H1 (cell line): ENCODE measurements at regions not wholly inside any gene's neighbourhood (a gene's known extent, or its start where the extent isn't known, plus 50 kb on each side); places are given as distances from the start of the nearest gene placed in this dataset.

Source experiments
- CTCF ChIA-PET: fragments of 300-600 bp; sonication (Branson Sonifier 250); formaldehyde crosslinking; loops from one replicate; lab custom pipeline; 2021; ENCODE audit not compliant: partially characterized antibody; lab: Charles Lee
- POLR2A ChIA-PET: fragments of 300-600 bp; sonication (Branson Sonifier 250); formaldehyde crosslinking; loops from one replicate; lab custom pipeline; 2021; ENCODE audit warnings: inconsistent platforms; ENCODE audit not compliant: partially characterized antibody; lab: Charles Lee
- DNase-seq, 2 experiments: peaks; one replicate each; pipeline versions ENCODE4 v3.0.0 to v3.0.0-alpha.2; 2010 to 2022; ENCODE audit warnings: low spot score in 2 of 2, low read depth in 1 of 2, mixed read lengths in 1 of 2
- FAIRE-seq: peaks from 2 replicates; lab custom pipeline; 2011; peaks lifted over from hg19 to GRCh38; lab: Jason Lieb, UNC
- H2AFZ ChIP-seq: 2 replicates; pipeline ENCODE4 v1.8.1; 2012; ENCODE audit warnings: low read length, inconsistent platforms
- H2AK5ac ChIP-seq: 2 replicates; pipeline ENCODE4 v1.6.1; 2013; ENCODE audit warnings: low read depth, low read length
- H2BK120ac ChIP-seq: replicated peaks from 2 replicates; pipeline ENCODE3; 2013; ENCODE audit warnings: low read depth, low read length, inconsistent platforms
- H2BK12ac ChIP-seq: 2 replicates; pipeline ENCODE4 v1.6.1; 2013; ENCODE audit warnings: low read depth, low read length
- H2BK15ac ChIP-seq: 2 replicates; pipeline ENCODE4 v1.6.1; 2013; ENCODE audit warnings: low read length
- H2BK20ac ChIP-seq: 2 replicates; pipeline ENCODE4 v1.6.1; 2013; ENCODE audit warnings: low read length
- H2BK5ac ChIP-seq: 2 replicates; pipeline ENCODE4 v1.6.1; 2013; ENCODE audit warnings: low read depth, low read length
- H3K14ac ChIP-seq: 2 replicates; pipeline ENCODE4 v1.6.1; 2013; ENCODE audit warnings: inconsistent platforms; ENCODE audit not compliant: insufficient read length
- H3K18ac ChIP-seq: 2 replicates; pipeline ENCODE4 v1.6.1; 2013; ENCODE audit warnings: low read length; ENCODE audit errors: extremely low read depth
- H3K23ac ChIP-seq: 2 replicates; pipeline ENCODE4 v1.6.1; 2013; ENCODE audit warnings: inconsistent platforms; ENCODE audit not compliant: insufficient read length
- H3K23me2 ChIP-seq: 2 replicates; pipeline ENCODE4 v1.6.1; 2013; ENCODE audit warnings: low read depth, low read length
- H3K27ac ChIP-seq: 2 replicates; pipeline ENCODE4 v1.6.1; 2011; ENCODE audit warnings: low read depth, low read length, inconsistent platforms
- H3K27me3 ChIP-seq, 4 experiments: replicated peaks in 1 of 4; 1 replicate in 1 of 4; 2 replicates in 3 of 4; pipeline versions ENCODE4 v1.6.1 to v1.8.1; 2011 to 2013; ENCODE audit warnings: low read length in 3 of 4, mild to moderate bottlenecking in 3 of 4, inconsistent platforms in 2 of 4, mixed read lengths in 2 of 4, moderate library complexity in 1 of 4; ENCODE audit not compliant: control insufficient read depth in 3 of 4, insufficient read depth in 3 of 4; ENCODE audit errors: extremely low read depth in 1 of 4
- H3K36me3 ChIP-seq, 4 experiments: 2 replicates each; pipeline versions ENCODE4 v1.6.1 to v1.8.1; 2011 to 2013; ENCODE audit warnings: mild to moderate bottlenecking in 4 of 4, low read length in 3 of 4, moderate library complexity in 2 of 4, control low read depth in 1 of 4, inconsistent platforms in 1 of 4; ENCODE audit not compliant: insufficient read depth in 4 of 4, control insufficient read depth in 2 of 4
- H3K4ac ChIP-seq: replicated peaks from 2 replicates; pipeline ENCODE3; 2013; ENCODE audit warnings: low read length, low read depth, mixed read lengths, inconsistent platforms; ENCODE audit not compliant: insufficient read length
- H3K4me1 ChIP-seq, 4 experiments: replicated peaks in 1 of 4; 1 replicate in 1 of 4; 2 replicates in 3 of 4; pipeline versions ENCODE4 v1.6.1 to v1.8.1; 2011 to 2013; ENCODE audit warnings: low read length in 3 of 4, inconsistent platforms in 2 of 4, mixed read lengths in 1 of 4; ENCODE audit not compliant: insufficient read depth in 4 of 4, control insufficient read depth in 3 of 4
- H3K4me2 ChIP-seq, 2 experiments: 2 replicates each; pipeline versions ENCODE4 v1.6.1 to v1.8.1; 2011 to 2013; ENCODE audit warnings: low read depth in 2 of 2, low read length in 2 of 2, control low read depth in 1 of 2, inconsistent platforms in 1 of 2, mild to moderate bottlenecking in 1 of 2; ENCODE audit not compliant: insufficient read depth in 1 of 2
- H3K4me3 ChIP-seq, 4 experiments: fragments of 200-600, 300-600 bp in 1 of 4; sonication (generic), shearing (Covaris generic), sonication (Bioruptor Twin) in 1 of 4; 2 replicates each; pipeline versions ENCODE4 v1.5.1 to v1.8.1; 2011 to 2016; ENCODE audit warnings: low read length in 4 of 4, low read depth in 3 of 4, control low read depth in 2 of 4, inconsistent platforms in 2 of 4, mild to moderate bottlenecking in 2 of 4, mixed read lengths in 1 of 4, moderate library complexity in 1 of 4; ENCODE audit not compliant: insufficient read depth in 2 of 4; ENCODE audit errors: extremely low read depth in 1 of 4
- H3K56ac ChIP-seq: replicated peaks from 2 replicates; pipeline ENCODE3; 2013; ENCODE audit warnings: low read depth, mild to moderate bottlenecking, mixed read lengths, low read length, inconsistent platforms; ENCODE audit not compliant: insufficient read length
- H3K79me1 ChIP-seq: 2 replicates; pipeline ENCODE4 v1.6.1; 2013; ENCODE audit warnings: low read depth, low read length, control low read depth
- H3K79me2 ChIP-seq, 2 experiments: 2 replicates each; pipeline versions ENCODE4 v1.6.1 to v1.8.1; 2012 to 2013; ENCODE audit warnings: low read length in 2 of 2, mild to moderate bottlenecking in 2 of 2, inconsistent platforms in 1 of 2; ENCODE audit not compliant: insufficient read depth in 2 of 2, control insufficient read depth in 1 of 2
- H3K9ac ChIP-seq, 4 experiments: replicated peaks in 1 of 4; 1 replicate in 1 of 4; 2 replicates in 3 of 4; pipeline versions ENCODE4 v1.6.1 to v1.8.1; 2011 to 2013; ENCODE audit warnings: low read depth in 3 of 4, low read length in 3 of 4, control low read depth in 2 of 4, mild to moderate bottlenecking in 2 of 4, moderate library complexity in 2 of 4, inconsistent platforms in 1 of 4; ENCODE audit errors: extremely low read depth in 1 of 4
- H3K9me3 ChIP-seq, 2 experiments: 2 replicates each; pipeline versions ENCODE4 v1.6.1 to v1.8.1; 2012 to 2013; ENCODE audit warnings: mild to moderate bottlenecking in 2 of 2, moderate library complexity in 2 of 2, control low read depth in 1 of 2, inconsistent platforms in 1 of 2, low read depth in 1 of 2, low read length in 1 of 2, mixed read lengths in 1 of 2; ENCODE audit not compliant: insufficient read depth in 2 of 2
- H4K20me1 ChIP-seq, 2 experiments: replicated peaks in 1 of 2; 2 replicates each; pipeline versions ENCODE3 to v1.8.1; 2011 to 2013; ENCODE audit warnings: inconsistent platforms in 2 of 2, low read length in 2 of 2, mild to moderate bottlenecking in 1 of 2; ENCODE audit not compliant: insufficient read depth in 2 of 2, control insufficient read depth in 1 of 2
- H4K5ac ChIP-seq: 2 replicates; pipeline ENCODE4 v1.6.1; 2013; ENCODE audit warnings: low read length, low read depth, mixed read lengths, inconsistent platforms; ENCODE audit not compliant: insufficient read length
- H4K8ac ChIP-seq: 2 replicates; pipeline ENCODE4 v1.8.0; 2013; ENCODE audit warnings: mild to moderate bottlenecking, moderate library complexity, low read length, inconsistent platforms; ENCODE audit not compliant: insufficient read depth; ENCODE audit errors: extremely low read depth
- H4K91ac ChIP-seq: replicated peaks from 2 replicates; pipeline ENCODE3; 2013; ENCODE audit warnings: low read length, mixed read lengths, inconsistent platforms; ENCODE audit not compliant: insufficient read length
- ASH2L ChIP-seq: fragments of 200-600, 300-600 bp; sonication (generic); IDR thresholded peaks from one replicate; pipeline ENCODE4 v1.7.1; 2017; ENCODE audit warnings: low read length
- BCL11A ChIP-seq, 2 experiments: IDR thresholded peaks; one replicate each; pipeline ENCODE4 v1.6.1; 2011; ENCODE audit warnings: low read depth in 2 of 2, low read length in 2 of 2, mild to moderate bottlenecking in 2 of 2
- CTBP2 ChIP-seq: IDR thresholded peaks from 2 replicates; pipeline ENCODE4 v1.7.0; 2011; ENCODE audit warnings: borderline replicate concordance, mild to moderate bottlenecking, moderate library complexity, mixed read lengths, low read length; ENCODE audit not compliant: insufficient read depth, insufficient read length
- HDAC6 ChIP-seq: IDR thresholded peaks from one replicate; pipeline ENCODE4 v1.7.1; 2012; ENCODE audit warnings: low read depth, mild to moderate bottlenecking, inconsistent platforms, low read length, moderate library complexity
- JUN ChIP-seq: IDR thresholded peaks from 2 replicates; pipeline ENCODE4 v1.6.1; 2011; ENCODE audit warnings: low read depth, mild to moderate bottlenecking, improper control_type of control experiment, low read length
- KDM1A ChIP-seq: fragments of 200-600, 300-600 bp; sonication (generic); IDR thresholded peaks from 2 replicates; pipeline ENCODE4 v1.7.1; 2016; ENCODE audit warnings: mild to moderate bottlenecking, low read length, borderline replicate concordance
- NRF1 ChIP-seq: IDR thresholded peaks from 2 replicates; pipeline ENCODE4 v1.6.1; 2011; ENCODE audit warnings: mild to moderate bottlenecking, low read depth, low read length, improper control_type of control experiment
- PHF8 ChIP-seq: fragments of 200-600 bp; sonication (generic); conservative IDR thresholded peaks from 2 replicates; pipeline ENCODE4 v1.7.1; 2012; ENCODE audit warnings: low read depth, mild to moderate bottlenecking, inconsistent platforms, low read length, moderate library complexity
- POU5F1 ChIP-seq: IDR thresholded peaks from 2 replicates; pipeline ENCODE4 v1.6.1; 2011; ENCODE audit warnings: low read depth, mild to moderate bottlenecking, low read length, moderate library complexity
- SIN3A ChIP-seq, 2 experiments: IDR thresholded peaks in 1 of 2; conservative IDR thresholded peaks in 1 of 2; 2 replicates each; pipeline ENCODE4 v1.6.1; 2011 to 2012; ENCODE audit warnings: low read length in 2 of 2, improper control_type of control experiment in 1 of 2, low read depth in 1 of 2, mild to moderate bottlenecking in 1 of 2
- SRF ChIP-seq: IDR thresholded peaks from 2 replicates; pipeline ENCODE4 v1.6.1; 2011; ENCODE audit warnings: mild to moderate bottlenecking, low read depth, low read length, moderate library complexity
- SUZ12 ChIP-seq: fragments of 200-600 bp; sonication (generic); IDR thresholded peaks from 2 replicates; pipeline ENCODE4 v1.6.1; 2012; ENCODE audit warnings: mild to moderate bottlenecking, inconsistent platforms, low read length, moderate library complexity, mixed read lengths
- TF ChIP-seq, protein P1 (sequence below): IDR thresholded peaks from 2 replicates; pipeline ENCODE4 v1.6.1; 2011; ENCODE audit warnings: low read length, improper control_type of control experiment

DNA sequence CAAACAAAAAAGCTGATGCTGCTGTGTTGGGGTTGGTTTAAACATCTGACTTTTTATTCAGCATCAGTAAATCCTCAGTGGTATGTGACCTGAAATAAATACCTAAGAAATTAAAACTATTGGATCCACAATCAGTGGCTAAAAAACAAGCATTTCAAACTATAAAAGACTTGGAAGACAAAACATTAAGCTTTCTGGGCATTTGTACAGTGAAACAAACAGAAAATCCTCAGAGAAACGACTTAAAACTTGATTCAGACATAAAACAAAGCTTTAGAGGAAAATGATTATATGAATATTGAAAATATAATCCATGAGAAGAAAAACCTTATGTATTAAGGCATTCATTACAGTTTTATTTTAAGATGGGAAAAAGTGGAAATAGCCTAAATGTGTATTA is 213.3 kb upstream of the INTU start (continued):
- TF ChIP-seq PHF8: no peak

DNA sequence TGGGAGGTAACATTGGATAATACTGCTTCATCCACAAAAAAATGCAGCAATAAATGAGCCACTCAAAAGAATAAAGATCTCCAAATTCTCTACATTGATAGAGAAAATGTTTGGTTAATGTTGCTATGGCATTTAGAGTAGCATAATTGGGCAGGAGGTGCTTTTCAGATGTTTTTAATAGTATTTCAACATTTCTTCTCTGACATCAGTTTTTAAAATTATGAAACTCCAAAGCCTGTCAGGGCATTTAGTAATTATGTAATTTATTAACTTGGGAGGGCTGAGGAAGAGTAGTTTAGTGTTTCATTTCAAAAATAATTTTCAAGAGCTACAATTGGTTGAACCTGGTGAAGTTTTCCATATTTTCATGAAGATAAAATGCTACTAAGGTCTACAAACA is 211.3 kb upstream of the INTU start:
- no peaks in the 10 kb centered on the region for H4K20me1 ChIP-seq
- no peak overlapping the region for H2BK15ac ChIP-seq
- H2BK5ac ChIP-seq: no peak overlapping the region
- H3K9me3 ChIP-seq: no peaks in the 10 kb centered on the region
- CTCF ChIA-PET: interaction anchor here (1.5 kb wide), 1 partner anchor 20 kb away, joined by 6 read pairs; no protein-coding TSS in a partner anchor
- no peaks in the 10 kb centered on the region for H3K27me3 ChIP-seq
- H3K18ac ChIP-seq: no peak overlapping the region
- no peak overlapping the region for H3K4me3 ChIP-seq
- no peak overlapping the region for H3K23ac ChIP-seq
- H3K79me2 ChIP-seq: no peaks in the 10 kb centered on the region
- H3K14ac ChIP-seq: no peak overlapping the region
- H3K79me1 ChIP-seq: no peaks in the 10 kb centered on the region
- no peaks in the 10 kb centered on the region for H3K23me2 ChIP-seq
- no peak overlapping the region for H2BK12ac ChIP-seq
- no peak overlapping the region for H3K27ac ChIP-seq
- no peak overlapping the region for H2AFZ ChIP-seq
- no peak overlapping the region for H4K8ac ChIP-seq
- no peak overlapping the region for H3K4me2 ChIP-seq
- H3K56ac ChIP-seq: no peak overlapping the region
- no peak overlapping the region for H2BK120ac ChIP-seq
- no peak overlapping the region for H3K4ac ChIP-seq
- DNase-seq (no peak), FAIRE-seq (no peak)
- no peak overlapping the region for H4K91ac ChIP-seq
- no peak overlapping the region for H3K9ac ChIP-seq
- H3K4me1 ChIP-seq: no peaks in the 10 kb centered on the region; a peak in 1 of 7 replicates
- H3K36me3 ChIP-seq: no peaks in the 10 kb centered on the region
- no peak overlapping the region for H2BK20ac ChIP-seq
- H2AK5ac ChIP-seq: no peak overlapping the region
- H4K5ac ChIP-seq: no peak overlapping the region
- POLR2A ChIA-PET: no interaction called here
- TF ChIP-seq BCL11A (IDR thresholded peaks at IDR 0.05; ENCODE audit: low read depth in 2 of 2, low read length in 2 of 2) (no peak), SRF (no peak), SIN3A (conservative IDR thresholded peaks at IDR 0.05 in 1 of 2, IDR thresholded peaks at IDR 0.05 in 1 of 2; ENCODE audit: low read depth in 1 of 2, low read length in 2 of 2) (no peak), CTBP2 (no peak), JUN (no peak), KDM1A (no peak), NRF1 (no peak), SUZ12 (no peak), HDAC6 (no peak), POU5F1 (no peak), ASH2L (no peak)
- TF ChIP-seq, protein P1, sequence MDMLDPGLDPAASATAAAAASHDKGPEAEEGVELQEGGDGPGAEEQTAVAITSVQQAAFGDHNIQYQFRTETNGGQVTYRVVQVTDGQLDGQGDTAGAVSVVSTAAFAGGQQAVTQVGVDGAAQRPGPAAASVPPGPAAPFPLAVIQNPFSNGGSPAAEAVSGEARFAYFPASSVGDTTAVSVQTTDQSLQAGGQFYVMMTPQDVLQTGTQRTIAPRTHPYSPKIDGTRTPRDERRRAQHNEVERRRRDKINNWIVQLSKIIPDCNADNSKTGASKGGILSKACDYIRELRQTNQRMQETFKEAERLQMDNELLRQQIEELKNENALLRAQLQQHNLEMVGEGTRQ: no peak
